ENCODE measurements at regions not wholly inside any gene's neighbourhood (a gene's known extent, or its start where the extent isn't known, plus 50 kb on each side); places are given as distances from the start of the nearest gene placed in this dataset.

DNA sequence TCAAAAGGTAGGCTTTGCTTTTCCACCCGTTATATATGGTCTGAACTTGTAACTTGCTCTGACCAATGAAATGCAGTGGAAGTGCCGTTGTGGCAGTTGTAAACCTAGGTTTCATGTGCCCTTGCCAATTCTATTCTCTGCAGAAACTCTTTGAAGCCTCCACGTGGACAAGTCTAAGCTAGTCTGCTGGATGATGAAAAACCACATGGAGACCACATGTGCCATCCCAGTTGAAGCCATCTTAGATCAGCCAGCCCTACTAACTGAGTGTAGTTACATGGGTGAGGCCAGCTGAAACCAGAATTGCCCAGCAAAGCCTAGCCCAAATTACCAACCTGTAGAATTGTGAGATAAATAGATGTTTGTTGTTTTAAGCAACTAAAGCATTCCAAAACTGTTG lies 183.7 kb upstream of the KCNH8 start:
- intact Hi-C loops (cut with DNase I; ENCODE audit: low total_unique reads), result no loop called here

DNA sequence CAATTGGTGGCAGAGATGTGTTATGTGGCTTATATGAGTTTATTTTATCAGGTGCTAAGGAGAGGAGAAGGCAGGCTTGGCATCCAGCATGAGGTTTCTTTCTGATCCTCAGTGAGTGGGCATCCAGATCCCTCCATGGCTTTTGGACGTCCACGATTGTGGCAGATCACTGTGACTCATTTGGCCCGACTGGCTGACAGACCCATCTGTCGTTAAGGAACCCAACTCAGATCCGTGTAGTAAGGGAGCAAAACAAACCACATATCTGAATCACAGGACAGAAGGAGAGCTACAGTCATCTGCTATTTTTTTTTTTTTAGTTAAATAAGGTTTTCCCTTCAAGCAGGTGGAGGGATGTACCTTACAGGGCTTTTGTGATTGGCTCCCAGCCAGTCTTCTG lies 197.0 kb upstream of the KCNH8 start:
- no peaks in the 10 kb centered on the region for H3K36me3 ChIP-seq
- intact Hi-C loops (cut with DNase I; ENCODE audit: low total_unique reads), result no loop called here
- WGBS, 5 donors, result 82 to 93% (median 84%) methylated on average over 5 of the region's 5 CpGs
- no peaks in the 10 kb centered on the region for H3K27me3 ChIP-seq (replicated peaks in 1 of 7)
- no peaks in the 10 kb centered on the region for H3K4me1 ChIP-seq
- H3K27ac ChIP-seq, result no peak overlapping the region
- no peak for DNase-seq
- TF ChIP-seq, protein P1, sequence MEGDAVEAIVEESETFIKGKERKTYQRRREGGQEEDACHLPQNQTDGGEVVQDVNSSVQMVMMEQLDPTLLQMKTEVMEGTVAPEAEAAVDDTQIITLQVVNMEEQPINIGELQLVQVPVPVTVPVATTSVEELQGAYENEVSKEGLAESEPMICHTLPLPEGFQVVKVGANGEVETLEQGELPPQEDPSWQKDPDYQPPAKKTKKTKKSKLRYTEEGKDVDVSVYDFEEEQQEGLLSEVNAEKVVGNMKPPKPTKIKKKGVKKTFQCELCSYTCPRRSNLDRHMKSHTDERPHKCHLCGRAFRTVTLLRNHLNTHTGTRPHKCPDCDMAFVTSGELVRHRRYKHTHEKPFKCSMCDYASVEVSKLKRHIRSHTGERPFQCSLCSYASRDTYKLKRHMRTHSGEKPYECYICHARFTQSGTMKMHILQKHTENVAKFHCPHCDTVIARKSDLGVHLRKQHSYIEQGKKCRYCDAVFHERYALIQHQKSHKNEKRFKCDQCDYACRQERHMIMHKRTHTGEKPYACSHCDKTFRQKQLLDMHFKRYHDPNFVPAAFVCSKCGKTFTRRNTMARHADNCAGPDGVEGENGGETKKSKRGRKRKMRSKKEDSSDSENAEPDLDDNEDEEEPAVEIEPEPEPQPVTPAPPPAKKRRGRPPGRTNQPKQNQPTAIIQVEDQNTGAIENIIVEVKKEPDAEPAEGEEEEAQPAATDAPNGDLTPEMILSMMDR (IDR thresholded peaks at IDR 0.05 in 8 of 11, conservative IDR thresholded peaks at IDR 0.05 in 3 of 11), result no peak
- TF ChIP-seq POLR2A (IDR thresholded peaks at IDR 0.05), result no peak
- no peak for TF ChIP-seq POLR2AphosphoS5 (IDR thresholded peaks at IDR 0.05)
- no peaks in the 10 kb centered on the region for H3K9me3 ChIP-seq
- H3K4me3 ChIP-seq, result no peak overlapping the region

More for the DNA sequence above, 183.7 kb upstream of the KCNH8 start:
- H3K4me3 ChIP-seq, result no peak overlapping the region
- WGBS, 5 donors, result 72 to 77% (median 76%) methylated on average over 3 of the region's 3 CpGs
- H3K4me1 ChIP-seq, result no peaks in the 10 kb centered on the region
- H3K27me3 ChIP-seq (replicated peaks in 1 of 7), result no peaks in the 10 kb centered on the region
- H3K9me3 ChIP-seq, result no peaks in the 10 kb centered on the region
- DNase-seq, result no peak
- H3K36me3 ChIP-seq, result no peaks in the 10 kb centered on the region
- no peak overlapping the region for H3K27ac ChIP-seq
- TF ChIP-seq POLR2A (IDR thresholded peaks at IDR 0.05) (no peak), POLR2AphosphoS5 (IDR thresholded peaks at IDR 0.05) (no peak)
- TF ChIP-seq, protein P1 (IDR thresholded peaks at IDR 0.05 in 8 of 11, conservative IDR thresholded peaks at IDR 0.05 in 3 of 11), result no peak

DNA sequence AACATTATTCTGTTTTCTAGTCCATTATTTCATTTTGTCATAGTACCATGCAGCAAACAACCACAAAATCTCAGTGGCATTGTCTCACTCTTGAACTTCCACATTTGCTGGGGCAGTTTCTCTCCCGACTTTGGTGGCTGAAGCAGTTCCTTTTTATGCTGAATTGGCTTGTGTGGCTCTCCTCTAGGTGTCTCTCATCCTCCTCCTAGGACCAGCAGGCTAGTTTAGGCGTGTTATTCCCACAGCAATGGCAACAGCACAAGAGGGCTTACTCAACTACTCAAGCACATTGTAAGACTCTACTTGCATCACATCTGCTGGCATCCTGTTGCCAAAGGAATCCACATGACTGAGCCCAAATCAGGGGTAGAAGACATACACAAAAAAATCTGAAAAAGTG lies 201.8 kb upstream of the KCNH8 start:
- no peaks in the 10 kb centered on the region for H3K4me1 ChIP-seq
- H3K27me3 ChIP-seq (replicated peaks in 1 of 7), result no peaks in the 10 kb centered on the region
- TF ChIP-seq POLR2AphosphoS5 (IDR thresholded peaks at IDR 0.05), result no peak
- TF ChIP-seq POLR2A (IDR thresholded peaks at IDR 0.05), result no peak
- TF ChIP-seq, protein P1 (IDR thresholded peaks at IDR 0.05 in 8 of 11, conservative IDR thresholded peaks at IDR 0.05 in 3 of 11), result no peak
- H3K36me3 ChIP-seq, result no peaks in the 10 kb centered on the region
- no peak for DNase-seq
- H3K27ac ChIP-seq, result no peak overlapping the region
- H3K4me3 ChIP-seq, result no peak overlapping the region
- 15 to 31% (median 20%) methylated on average over 2 of the region's 2 CpGs for WGBS, 5 donors
- peaks cover 0 to 11% (median 0%) of the 10 kb centered on the region in 8 donors for H3K9me3 ChIP-seq
- intact Hi-C loops (cut with DNase I; ENCODE audit: low total_unique reads), result no loop called here

DNA sequence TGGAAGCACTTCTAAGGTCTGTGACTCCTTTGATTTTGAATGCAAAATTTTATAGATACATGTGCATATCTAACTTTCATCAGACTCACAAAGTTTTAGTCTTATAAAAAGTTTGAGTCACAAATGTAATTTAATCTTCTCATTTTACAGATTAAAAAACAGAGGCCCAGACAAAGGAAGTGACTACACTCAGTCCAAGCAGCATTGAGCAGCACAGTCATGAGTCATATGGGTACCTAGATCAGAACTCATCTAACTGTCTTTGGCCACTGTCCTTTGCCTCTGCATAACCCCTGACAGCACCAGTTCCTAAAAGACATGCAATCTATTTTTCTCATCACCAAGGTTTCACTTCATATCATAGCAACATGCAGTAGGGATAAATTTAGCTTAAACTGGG lies 210.7 kb upstream of the KCNH8 start:
- DNase-seq, result no peak
- intact Hi-C loops (cut with DNase I; ENCODE audit: low total_unique reads), result no loop called here
- Histone ChIP-seq H3K9me3 (peaks cover 0 to 3% (median 0%) of the 10 kb centered on the region in 8 donors), H3K4me1 (no peaks in the 10 kb centered on the region), H3K36me3 (no peaks in the 10 kb centered on the region), H3K27me3 (replicated peaks in 1 of 7) (no peaks in the 10 kb centered on the region), H3K4me3 (no peak overlapping the region), H3K27ac (no peak overlapping the region)
- TF ChIP-seq, protein P1 (IDR thresholded peaks at IDR 0.05 in 8 of 11, conservative IDR thresholded peaks at IDR 0.05 in 3 of 11), result no peak

All from spleen (tissue), 11 donors.